ENCODE measurements at regions not wholly inside any gene's neighbourhood (a gene's known extent, or its start where the extent isn't known, plus 50 kb on each side); places are given as distances from the start of the nearest gene placed in this dataset.

DNA sequence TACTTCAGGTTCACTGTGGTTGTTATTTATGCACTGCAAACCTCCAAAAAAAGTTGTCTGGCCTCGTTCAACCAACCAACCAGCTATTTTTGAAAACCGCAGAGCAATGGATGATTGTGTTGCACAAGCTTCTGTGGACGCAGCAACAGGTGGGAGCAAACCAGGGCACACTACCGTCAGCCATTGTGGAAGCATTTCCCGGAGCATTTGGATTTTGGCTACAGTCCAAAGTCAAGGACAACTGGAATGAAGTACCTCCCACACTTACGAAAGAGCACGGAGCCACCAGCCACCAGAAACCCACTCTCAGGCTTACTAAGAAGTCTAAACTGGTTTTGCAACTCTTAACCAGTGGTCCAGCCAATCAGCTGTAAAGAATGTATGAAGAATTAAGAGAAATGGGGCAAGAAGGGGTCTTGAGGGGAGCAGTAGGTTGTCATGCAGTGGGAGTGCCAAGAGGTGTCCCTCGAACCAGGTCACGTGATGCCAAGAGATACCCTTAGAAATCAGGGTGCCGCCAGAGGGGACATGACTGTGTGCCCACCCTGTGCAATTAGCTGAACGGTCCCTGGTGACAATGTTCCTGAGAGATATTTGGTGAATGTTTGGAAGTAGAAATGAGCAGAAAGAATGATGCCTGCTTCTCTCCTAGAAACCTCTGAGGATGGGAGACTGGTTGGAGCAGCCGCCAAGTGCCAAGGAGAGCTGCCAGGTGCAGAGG, 68.9 kb upstream of the PCSK6 start (continued):
- TF ChIP-seq NR2F6 (IDR thresholded peaks at IDR 0.05) (no peak), NR2F6 (CRISPR knock-in tag; IDR thresholded peaks at IDR 0.05) (no peak), MTF2 (CRISPR knock-in tag; IDR thresholded peaks at IDR 0.05; ENCODE audit: borderline replicate concordance) (no peak), MZF1 (CRISPR knock-in tag; IDR thresholded peaks at IDR 0.05; ENCODE audit: borderline replicate concordance) (no peak), CREB3 (CRISPR knock-in tag; IDR thresholded peaks at IDR 0.05) (no peak), KLF11 (CRISPR knock-in tag; IDR thresholded peaks at IDR 0.05) (no peak), ZNF333 (CRISPR knock-in tag; IDR thresholded peaks at IDR 0.05; ENCODE audit: borderline replicate concordance) (no peak), ZNF143 (CRISPR knock-in tag; IDR thresholded peaks at IDR 0.05) (no peak), AGO1 (IDR thresholded peaks at IDR 0.05; ENCODE audit: low read depth, low read length, poor library complexity, severe bottlenecking) (no peak), CREM (IDR thresholded peaks at IDR 0.05) (no peak), CREM (CRISPR knock-in tag; IDR thresholded peaks at IDR 0.05) (no peak), MAFF (IDR thresholded peaks at IDR 0.05; ENCODE audit: low read depth, low read length) (no peak), CEBPG (CRISPR knock-in tag; IDR thresholded peaks at IDR 0.05) (peak; percentile 64), ZNF33A (CRISPR knock-in tag; IDR thresholded peaks at IDR 0.05; ENCODE audit: borderline replicate concordance) (no peak), ZNF691 (CRISPR knock-in tag; IDR thresholded peaks at IDR 0.05; ENCODE audit: borderline replicate concordance, low read depth) (no peak), NR2C2 (CRISPR knock-in tag; IDR thresholded peaks at IDR 0.05; ENCODE audit: borderline replicate concordance) (no peak), THAP7 (CRISPR knock-in tag; IDR thresholded peaks at IDR 0.05) (no peak), ZFP36L1 (CRISPR knock-in tag; IDR thresholded peaks at IDR 0.05) (no peak), ZNF687 (CRISPR knock-in tag; IDR thresholded peaks at IDR 0.05) (no peak), MLX (CRISPR knock-in tag; IDR thresholded peaks at IDR 0.05) (no peak), ZNF33B (CRISPR knock-in tag; IDR thresholded peaks at IDR 0.05) (no peak), NPAS2 (CRISPR knock-in tag; IDR thresholded peaks at IDR 0.05; ENCODE audit: borderline replicate concordance) (no peak), ZNF224 (CRISPR knock-in tag; IDR thresholded peaks at IDR 0.05) (no peak), BORCS8-MEF2B (CRISPR knock-in tag; IDR thresholded peaks at IDR 0.05) (no peak), ZNF124 (CRISPR knock-in tag; IDR thresholded peaks at IDR 0.05) (no peak)
- TF ChIP-seq, protein P1, sequence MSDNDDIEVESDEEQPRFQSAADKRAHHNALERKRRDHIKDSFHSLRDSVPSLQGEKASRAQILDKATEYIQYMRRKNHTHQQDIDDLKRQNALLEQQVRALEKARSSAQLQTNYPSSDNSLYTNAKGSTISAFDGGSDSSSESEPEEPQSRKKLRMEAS (IDR thresholded peaks at IDR 0.05) = 0 out of 2 replicates have a peak, but pooled peaks have one; percentile 20
